H9 (cell line): ENCODE measurements at regions not wholly inside any gene's neighbourhood (a gene's known extent, or its start where the extent isn't known, plus 50 kb on each side); places are given as distances from the start of the nearest gene placed in this dataset.

Source experiments
- DNase-seq: peaks from one replicate; pipeline ENCODE4 v3.0.0-alpha.2; 2017
- H2AFZ ChIP-seq: one replicate; pipeline ENCODE4 v1.6.1; 2013; ENCODE audit warnings: mild to moderate bottlenecking, low read length, control low read depth, moderate library complexity
- H2AK5ac ChIP-seq: 2 replicates; pipeline ENCODE4 v1.6.1; 2013; ENCODE audit warnings: low read length, control low read depth, mixed read lengths; ENCODE audit not compliant: insufficient read length
- H2BK120ac ChIP-seq: one replicate; pipeline ENCODE4 v1.6.1; 2013; ENCODE audit warnings: low read depth, mild to moderate bottlenecking, low read length, control low read depth, inconsistent platforms; ENCODE audit not compliant: poor library complexity, severe bottlenecking
- H2BK12ac ChIP-seq: 2 replicates; pipeline ENCODE4 v1.6.1; 2013; ENCODE audit warnings: low read length, control low read depth, mixed read lengths, low read depth; ENCODE audit not compliant: insufficient read length
- H2BK15ac ChIP-seq: 2 replicates; pipeline ENCODE4 v1.6.1; 2013; ENCODE audit warnings: low read depth, low read length, control low read depth
- H2BK20ac ChIP-seq: one replicate; pipeline ENCODE4 v1.6.1; 2013; ENCODE audit warnings: low read depth, mild to moderate bottlenecking, low read length, control low read depth, inconsistent platforms; ENCODE audit not compliant: poor library complexity, severe bottlenecking
- H2BK5ac ChIP-seq: 2 replicates; pipeline ENCODE4 v1.6.1; 2013; ENCODE audit warnings: low read length, control low read depth, mixed read lengths; ENCODE audit not compliant: insufficient read length
- H3K14ac ChIP-seq: 2 replicates; pipeline ENCODE4 v1.6.1; 2013; ENCODE audit warnings: low read length, control low read depth; ENCODE audit not compliant: insufficient read depth
- H3K18ac ChIP-seq: 2 replicates; pipeline ENCODE4 v1.6.1; 2013; ENCODE audit warnings: low read depth, mild to moderate bottlenecking, mixed read lengths, low read length, control low read depth; ENCODE audit not compliant: insufficient read length
- H3K23ac ChIP-seq: 2 replicates; pipeline ENCODE4 v1.6.1; 2013; ENCODE audit warnings: low read length, control low read depth, mixed read lengths, low read depth; ENCODE audit not compliant: insufficient read length
- H3K23me2 ChIP-seq: 2 replicates; pipeline ENCODE4 v1.6.1; 2013; ENCODE audit warnings: low read depth, mild to moderate bottlenecking, mixed read lengths, low read length, control low read depth; ENCODE audit not compliant: insufficient read length, poor library complexity, severe bottlenecking
- H3K27ac ChIP-seq: 2 replicates; pipeline ENCODE4 v1.5.1; 2013; ENCODE audit warnings: low read length, control low read depth, mixed read lengths, low read depth; ENCODE audit not compliant: insufficient read length
- H3K27me3 ChIP-seq: 2 replicates; pipeline ENCODE4 v1.6.1; 2013; ENCODE audit warnings: low read length, control low read depth, inconsistent platforms; ENCODE audit not compliant: insufficient read depth
- H3K4ac ChIP-seq: 2 replicates; pipeline ENCODE4 v1.6.1; 2013; ENCODE audit warnings: low read depth, mild to moderate bottlenecking, control low read depth, inconsistent platforms, low read length, moderate library complexity
- H3K4me1 ChIP-seq: 2 replicates; pipeline ENCODE4 v1.6.1; 2013; ENCODE audit warnings: low read length, control low read depth, inconsistent platforms; ENCODE audit not compliant: insufficient read depth
- H3K4me2 ChIP-seq: 2 replicates; pipeline ENCODE4 v1.6.1; 2013; ENCODE audit warnings: low read length, control low read depth, mixed read lengths; ENCODE audit not compliant: insufficient read length, insufficient read depth
- H3K56ac ChIP-seq: 2 replicates; pipeline ENCODE4 v1.6.1; 2013; ENCODE audit warnings: low read depth, mild to moderate bottlenecking, mixed read lengths, low read length, control low read depth; ENCODE audit not compliant: insufficient read length
- H3K79me1 ChIP-seq: 2 replicates; pipeline ENCODE4 v1.6.1; 2013; ENCODE audit warnings: low read depth, mild to moderate bottlenecking, moderate library complexity, low read length, control low read depth, inconsistent platforms; ENCODE audit not compliant: insufficient read depth, poor library complexity, severe bottlenecking
- H3K79me2 ChIP-seq: 2 replicates; pipeline ENCODE4 v1.6.1; 2013; ENCODE audit warnings: low read length, control low read depth, inconsistent platforms; ENCODE audit not compliant: insufficient read depth
- H3K9ac ChIP-seq: 2 replicates; pipeline ENCODE4 v1.6.1; 2013; ENCODE audit warnings: low read length, control low read depth, mixed read lengths; ENCODE audit not compliant: insufficient read length; ENCODE audit errors: extremely low read depth
- H3K9me3 ChIP-seq: one replicate; pipeline ENCODE4 v1.6.1; 2013; ENCODE audit warnings: low read depth, low read length, inconsistent platforms; ENCODE audit not compliant: control insufficient read depth
- H3T11ph ChIP-seq: one replicate; pipeline ENCODE4 v1.6.1; 2013; ENCODE audit warnings: mild to moderate bottlenecking, low read length, control low read depth, inconsistent platforms
- H4K20me1 ChIP-seq: one replicate; pipeline ENCODE4 v1.6.1; 2013; ENCODE audit not compliant: control insufficient read depth, insufficient read length, insufficient read depth
- H4K5ac ChIP-seq: 2 replicates; pipeline ENCODE4 v1.6.1; 2013; ENCODE audit warnings: low read depth, mild to moderate bottlenecking, mixed read lengths, low read length, control low read depth; ENCODE audit not compliant: insufficient read length
- H4K8ac ChIP-seq: replicated peaks from 2 replicates; pipeline ENCODE4 v1.6.1; 2013; ENCODE audit warnings: low read length, control low read depth, mixed read lengths, low read depth; ENCODE audit not compliant: insufficient read length
- H4K91ac ChIP-seq: 2 replicates; pipeline ENCODE4 v1.6.1; 2013; ENCODE audit warnings: low read depth, mild to moderate bottlenecking, moderate library complexity, mixed read lengths, low read length, control low read depth; ENCODE audit not compliant: insufficient read length
- H3K27ac Mint-ChIP-seq, 3 experiments: 2 replicates in 2 of 3; 3 replicates in 1 of 3; pipeline ENCODE4 v1.8.0; 2020 to 2021; ENCODE audit warnings: mixed read lengths in 3 of 3, mild to moderate bottlenecking in 1 of 3, moderate library complexity in 1 of 3
- H3K27me3 Mint-ChIP-seq: 2 replicates; pipeline ENCODE4 v1.8.0; 2021; ENCODE audit warnings: low read depth, mild to moderate bottlenecking, moderate library complexity, mixed read lengths
- H3K36me3 Mint-ChIP-seq, 3 experiments: 2 replicates in 2 of 3; 3 replicates in 1 of 3; pipeline ENCODE4 v1.8.0; 2020 to 2021; ENCODE audit warnings: low read depth in 3 of 3, mixed read lengths in 3 of 3; ENCODE audit not compliant: insufficient read depth in 1 of 3
- H3K4me1 Mint-ChIP-seq, 2 experiments: 2 replicates each; pipeline ENCODE4 v1.8.0; 2020; ENCODE audit warnings: mixed read lengths in 2 of 2
- H3K4me3 Mint-ChIP-seq, 2 experiments: 2 replicates in 1 of 2; 3 replicates in 1 of 2; pipeline ENCODE4 v1.8.0; 2020 to 2021; ENCODE audit warnings: mild to moderate bottlenecking in 2 of 2, mixed read lengths in 2 of 2, moderate library complexity in 1 of 2
- H3K9me3 Mint-ChIP-seq, 2 experiments: 2 replicates in 1 of 2; 3 replicates in 1 of 2; pipeline ENCODE4 v1.8.0; 2020; ENCODE audit warnings: mild to moderate bottlenecking in 2 of 2, mixed read lengths in 2 of 2, moderate library complexity in 1 of 2
- CTCF ChIP-seq: fragments of 200-600 bp; sonication (generic); conservative IDR thresholded peaks from 3 replicates; pipeline ENCODE4 v1.8.0; 2021; ENCODE audit warnings: antibody characterized with exemption, mild to moderate bottlenecking
- WGBS: extraction: QIAGEN DNeasy Blood & Tissue Kit; methylation state at CpG from one replicate; pipeline ENCODE4 v1.1.7; 2013; ENCODE audit warnings: missing lambda C conversion rate, low lambda C conversion rate, mixed read lengths; ENCODE audit not compliant: insufficient read length; ENCODE audit errors: extremely low coverage; 5-methylcytosine and 5-hydroxymethylcytosine counted together

- Histone ChIP-seq H2BK12ac (no peak overlapping the region), H3K27me3 (no peaks in the 10 kb centered on the region), H3K14ac (no peak overlapping the region), H3K4me2 (no peak overlapping the region), H3K4me1 (no peaks in the 10 kb centered on the region), H2BK120ac (no peak overlapping the region), H3K18ac (no peak overlapping the region), H4K20me1 (no peaks in the 10 kb centered on the region), H3K27ac (no peak overlapping the region), H2BK20ac (no peak overlapping the region), H3K79me2 (no peaks in the 10 kb centered on the region), H2AFZ (no peak overlapping the region), H3K23ac (no peak overlapping the region), H3K23me2 (no peaks in the 10 kb centered on the region), H3K9ac (no peak overlapping the region), H3T11ph (no peak overlapping the region), H2BK15ac (no peak overlapping the region), H4K5ac (no peak overlapping the region), H3K4ac (no peak overlapping the region), H4K8ac (no peak overlapping the region), H2AK5ac (no peak overlapping the region), H3K79me1 (no peaks in the 10 kb centered on the region), H4K91ac (no peak overlapping the region), H2BK5ac (no peak overlapping the region), H3K9me3 (no peaks in the 10 kb centered on the region), H3K56ac (no peak overlapping the region)
- Mint-ChIP-seq H3K9me3 (no peaks in the 10 kb centered on the region), H3K36me3 (no peaks in the 10 kb centered on the region), H3K27ac (no peak overlapping the region), H3K27me3 (no peaks in the 10 kb centered on the region), H3K4me1 (no peaks in the 10 kb centered on the region), H3K4me3 (no peak overlapping the region)
- DNase-seq: no peak
- no CpG with 5 or more reads among the region's 1 CpG for WGBS
- TF ChIP-seq CTCF: no peak
Observed at GRCh38 chr2:59752512-59752911, 800.9 kb downstream of the BCL11A start.
